A673 (cell line): ENCODE measurements at regions not wholly inside any gene's neighbourhood (a gene's known extent, or its start where the extent isn't known, plus 50 kb on each side); places are given as distances from the start of the nearest gene placed in this dataset.
"Not testable (repeated sequence)": the region's sequence is repeated elsewhere in the genome, so short reads cannot be mapped to it uniquely, and the experiment has no call there.

Experiments
- BruUV-seq: library from RNA; stranded (reverse); fragments of 400-500 nt; replicated peaks from 2 replicates; lab custom pipeline; 2021; lab: Mats Ljungman, UMichigan
- CTCF ChIA-PET: fragments of 300-600 bp; sonication (Branson Sonifier 250); formaldehyde crosslinking; loops from one replicate; lab custom pipeline; 2022; ENCODE audit warnings: antibody characterized with exemption; lab: Charles Lee
- POLR2A ChIA-PET: fragments of 300-600 bp; sonication (Branson Sonifier 250); formaldehyde crosslinking; loops from one replicate; lab custom pipeline; 2022; ENCODE audit warnings: antibody characterized with exemption; ENCODE audit not compliant: low non-redundant PET; lab: Charles Lee
- DNase-seq: peaks from one replicate; pipeline ENCODE4 v3.0.0-alpha.2; 2015; ENCODE audit warnings: low spot score
- H3K27ac ChIP-seq: fragments of 200-600 bp; sonication (generic); 2 replicates; pipeline ENCODE4 v1.5.1; 2016; ENCODE audit warnings: mixed run types, low read depth, mild to moderate bottlenecking, mixed read lengths, antibody characterized with exemption, low read length; ENCODE audit not compliant: poor library complexity, severe bottlenecking
- H3K27me3 ChIP-seq: fragments of 200-600 bp; sonication (generic); replicated peaks from 2 replicates; pipeline ENCODE4 v1.6.1; 2017; ENCODE audit warnings: mixed run types, low read depth, mild to moderate bottlenecking, mixed read lengths, antibody characterized with exemption, low read length; ENCODE audit not compliant: insufficient read depth, poor library complexity
- H3K36me3 ChIP-seq: fragments of 200-600 bp; sonication (generic); 2 replicates; pipeline ENCODE4 v1.6.1; 2016; ENCODE audit warnings: mixed run types, mild to moderate bottlenecking, mixed read lengths, antibody characterized with exemption, low read length; ENCODE audit not compliant: insufficient read depth, poor library complexity, severe bottlenecking
- H3K4me1 ChIP-seq: fragments of 200-600 bp; sonication (generic); 2 replicates; pipeline ENCODE4 v1.6.1; 2017; ENCODE audit warnings: mixed run types, mild to moderate bottlenecking, mixed read lengths, antibody characterized with exemption, low read length; ENCODE audit not compliant: insufficient read depth, poor library complexity, severe bottlenecking
- H3K4me3 ChIP-seq: fragments of 200-600 bp; sonication (generic); 2 replicates; pipeline ENCODE4 v1.5.1; 2016; ENCODE audit warnings: low read depth, mixed run types, mild to moderate bottlenecking, mixed read lengths, low read length; ENCODE audit not compliant: poor library complexity, severe bottlenecking
- H3K9me3 ChIP-seq: fragments of 200-600 bp; sonication (generic); 2 replicates; pipeline ENCODE4 v1.6.1; 2016; ENCODE audit warnings: mixed run types, low read depth, mild to moderate bottlenecking, mixed read lengths, antibody characterized with exemption, low read length; ENCODE audit not compliant: poor library complexity, severe bottlenecking
- CTCF ChIP-seq: fragments of 300-800, 200-600 bp; sonication (generic); conservative IDR thresholded peaks from 2 replicates; pipeline ENCODE4 v1.5.1; 2017; ENCODE audit warnings: low read depth, mild to moderate bottlenecking, antibody characterized with exemption, low read length, moderate library complexity, mixed read lengths
- EZH2 ChIP-seq: fragments of 200-600 bp; sonication (generic); IDR thresholded peaks from 2 replicates; pipeline ENCODE4 v1.6.1; 2017; ENCODE audit warnings: borderline replicate concordance, low read depth, mild to moderate bottlenecking, mixed read lengths, antibody characterized with exemption, low read length; ENCODE audit not compliant: poor library complexity, severe bottlenecking
- intact Hi-C: fragments of 100-400 bp; cut with micrococcal nuclease; formaldehyde crosslinking; loops from one replicate; pipeline ENCODE4 v1.10.0; 2022; ENCODE audit not compliant: unreplicated experiment

GRCh38 chr13:22880741-22881720 lies 299.7 kb upstream of the SGCG start:
- Histone ChIP-seq H3K4me3 (no peak overlapping the region), H3K27me3 (no peaks in the 10 kb centered on the region), H3K27ac (no peak overlapping the region), H3K4me1 (no peaks in the 10 kb centered on the region), H3K36me3 (no peaks in the 10 kb centered on the region), H3K9me3 (no peaks in the 10 kb centered on the region)
- TF ChIP-seq CTCF (no peak), EZH2 (no peak)
- CTCF ChIA-PET: no interaction called here
- DNase-seq: no peak
- BruUV-seq: no TSS peak
- intact Hi-C loops: no loop called here
- POLR2A ChIA-PET: no interaction called here

GRCh38 chr13:22881721-22882608 lies 298.8 kb upstream of the SGCG start:
- H3K9me3 ChIP-seq, BruUV-seq, CTCF ChIA-PET, POLR2A ChIA-PET, H3K27ac ChIP-seq, H3K27me3 ChIP-seq, H3K4me3 ChIP-seq, H3K4me1 ChIP-seq, DNase-seq, H3K36me3 ChIP-seq, intact Hi-C loops: not testable (repeated sequence)

- POLR2A ChIA-PET: no interaction called here
- CTCF ChIA-PET: no interaction called here
- Histone ChIP-seq H3K27me3 (no peaks in the 10 kb centered on the region), H3K27ac (no peak overlapping the region), H3K36me3 (no peaks in the 10 kb centered on the region), H3K9me3 (no peaks in the 10 kb centered on the region), H3K4me3 (no peak overlapping the region), H3K4me1 (no peaks in the 10 kb centered on the region)
- no peak for TF ChIP-seq EZH2
- TF ChIP-seq CTCF: no peak
- no peak for DNase-seq
- no TSS peak for BruUV-seq
- intact Hi-C loops: no loop called here
Measured at GRCh38 chr13:22883262-22883840, 297.4 kb upstream of the SGCG start.
